Body of pancreas (tissue), 4 donors: ENCODE measurements at regions not wholly inside any gene's neighbourhood (a gene's known extent, or its start where the extent isn't known, plus 50 kb on each side); places are given as distances from the start of the nearest gene placed in this dataset.

Experiments used
- ATAC-seq: fragments of 150-250 bp; one replicate; pipeline ENCODE4 v1.9.1; 2016
- DNase-seq, 4 donors: peaks; one replicate each; pipeline ENCODE4 v3.0.0-alpha.2; 2019
- H3K27ac ChIP-seq, 4 donors: fragments of 200-600 bp; sonication (generic); 1 replicate in 3 of 4; 2 replicates in 1 of 4; pipeline versions ENCODE4 v1.5.1 to v1.6.1; 2016 to 2019; ENCODE audit warnings: mild to moderate bottlenecking in 1 of 4, mixed read lengths in 1 of 4, moderate library complexity in 1 of 4
- H3K27me3 ChIP-seq, 2 donors: fragments of 200-600 bp; sonication (generic); one replicate each; pipeline ENCODE4 v1.6.0; 2016; ENCODE audit warnings: mild to moderate bottlenecking in 1 of 2
- H3K36me3 ChIP-seq, 2 donors: fragments of 200-600 bp; sonication (generic); replicated peaks in 1 of 2; 2 replicates each; pipeline ENCODE4 v1.5.1; 2016; ENCODE audit warnings: low read depth in 2 of 2; ENCODE audit not compliant: insufficient read depth in 1 of 2
- H3K4me1 ChIP-seq: fragments of 200-600 bp; sonication (generic); one replicate; pipeline ENCODE4 v1.6.0; 2016
- H3K4me3 ChIP-seq, 2 donors: fragments of 200-600 bp; sonication (generic); 1 replicate in 1 of 2; 2 replicates in 1 of 2; pipeline ENCODE4 v1.5.1; 2016 to 2019
- H3K9me3 ChIP-seq, 3 donors: fragments of 200-600 bp; sonication (generic); 1 replicate in 2 of 3; 2 replicates in 1 of 3; pipeline ENCODE4 v1.5.1; 2016
- CTCF ChIP-seq, 7 experiments: fragments of 450-650 bp in 4 of 7; fragments of 200-600 bp in 3 of 7; sonication (generic) in 3 of 7; IDR thresholded peaks; one replicate each; pipeline ENCODE4 v1.5.1; 2016 to 2019; ENCODE audit warnings: antibody characterized with exemption in 7 of 7
- POLR2A ChIP-seq, 3 donors: fragments of 450-650 bp; IDR thresholded peaks; one replicate each; pipeline ENCODE4 v1.6.1; 2016; ENCODE audit warnings: antibody characterized with exemption in 3 of 3, mild to moderate bottlenecking in 2 of 3
- WGBS, 2 donors: methylation state at CpG; one replicate each; pipeline ENCODE4 v1.1.5; 2017; 5-methylcytosine and 5-hydroxymethylcytosine counted together
- intact Hi-C: fragments of 100-400 bp; cut with DNase I; formaldehyde crosslinking; loops from one replicate; pipeline ENCODE4 v1.15.1; 2023

- TF ChIP-seq CTCF (IDR thresholded peaks at IDR 0.05) (no peak), POLR2A (IDR thresholded peaks at IDR 0.05) (no peak)
- no peaks in the 10 kb centered on the region for H3K27me3 ChIP-seq
- intact Hi-C loops = no loop called here
- no peak for DNase-seq
- no peaks in the 10 kb centered on the region for H3K4me1 ChIP-seq
- H3K36me3 ChIP-seq = no peaks in the 10 kb centered on the region
- no peaks in the 10 kb centered on the region for H3K9me3 ChIP-seq
- ATAC-seq = no peak
- no peak overlapping the region for H3K27ac ChIP-seq
- no peak overlapping the region for H3K4me3 ChIP-seq
Observed at GRCh38 chr12:82121545-82121944, 236.6 kb downstream of the CCDC59 start.

- DNase-seq (no peak), ATAC-seq (no peak)
- WGBS, 2 donors = 90 to 95% methylated on average over 4 of the region's 4 CpGs
- H3K27ac ChIP-seq = no peak overlapping the region
- intact Hi-C loops = no loop called here
- no peaks in the 10 kb centered on the region for H3K4me1 ChIP-seq
- H3K9me3 ChIP-seq = no peaks in the 10 kb centered on the region
- no peaks in the 10 kb centered on the region for H3K27me3 ChIP-seq
- H3K36me3 ChIP-seq = no peaks in the 10 kb centered on the region
- H3K4me3 ChIP-seq = no peak overlapping the region
- TF ChIP-seq POLR2A (IDR thresholded peaks at IDR 0.05) (no peak), CTCF (IDR thresholded peaks at IDR 0.05) (no peak)
Observed at GRCh38 chr12:82120901-82121300, 237.3 kb downstream of the CCDC59 start.

- ATAC-seq (no peak), DNase-seq (no peak)
- TF ChIP-seq CTCF (IDR thresholded peaks at IDR 0.05) (no peak), POLR2A (IDR thresholded peaks at IDR 0.05) (no peak)
- Histone ChIP-seq H3K9me3 (no peaks in the 10 kb centered on the region), H3K36me3 (no peaks in the 10 kb centered on the region), H3K27me3 (no peaks in the 10 kb centered on the region), H3K4me3 (no peak overlapping the region), H3K4me1 (no peaks in the 10 kb centered on the region), H3K27ac (no peak overlapping the region)
- intact Hi-C loops = no loop called here
- WGBS, 2 donors = 56 to 60% methylated on average over 1 of the region's 1 CpG
Observed at GRCh38 chr12:82109243-82109642, 248.9 kb downstream of the CCDC59 start.

- intact Hi-C loops = no loop called here
- Histone ChIP-seq H3K4me3 (no peak overlapping the region), H3K9me3 (no peaks in the 10 kb centered on the region), H3K36me3 (no peaks in the 10 kb centered on the region), H3K4me1 (no peaks in the 10 kb centered on the region), H3K27ac (no peak overlapping the region), H3K27me3 (no peaks in the 10 kb centered on the region)
- WGBS, 2 donors = 59 to 71% methylated on average over 1 of the region's 1 CpG
- TF ChIP-seq POLR2A (IDR thresholded peaks at IDR 0.05) = no peak
- ATAC-seq (no peak), DNase-seq (no peak)
Observed at GRCh38 chr12:82108615-82109014, 249.6 kb downstream of the CCDC59 start.

- no peak for ATAC-seq
- no peak for TF ChIP-seq POLR2A (IDR thresholded peaks at IDR 0.05)
- no peak for TF ChIP-seq CTCF (IDR thresholded peaks at IDR 0.05)
- intact Hi-C loops = no loop called here
- Histone ChIP-seq H3K4me1 (no peaks in the 10 kb centered on the region), H3K4me3 (no peak overlapping the region), H3K27me3 (no peaks in the 10 kb centered on the region), H3K9me3 (peaks cover 0 to 2% (median 0%) of the 10 kb centered on the region in 3 donors), H3K36me3 (no peaks in the 10 kb centered on the region), H3K27ac (no peak overlapping the region)
- no peak for DNase-seq
Observed at GRCh38 chr12:82099216-82099615, 259.0 kb downstream of the CCDC59 start.
